ENCODE measurements at regions not wholly inside any gene's neighbourhood (a gene's known extent, or its start where the extent isn't known, plus 50 kb on each side); places are given as distances from the start of the nearest gene placed in this dataset.
A peak's percentile ranks its signal among the peaks of the same experiment; 100 is the strongest.

DNA sequence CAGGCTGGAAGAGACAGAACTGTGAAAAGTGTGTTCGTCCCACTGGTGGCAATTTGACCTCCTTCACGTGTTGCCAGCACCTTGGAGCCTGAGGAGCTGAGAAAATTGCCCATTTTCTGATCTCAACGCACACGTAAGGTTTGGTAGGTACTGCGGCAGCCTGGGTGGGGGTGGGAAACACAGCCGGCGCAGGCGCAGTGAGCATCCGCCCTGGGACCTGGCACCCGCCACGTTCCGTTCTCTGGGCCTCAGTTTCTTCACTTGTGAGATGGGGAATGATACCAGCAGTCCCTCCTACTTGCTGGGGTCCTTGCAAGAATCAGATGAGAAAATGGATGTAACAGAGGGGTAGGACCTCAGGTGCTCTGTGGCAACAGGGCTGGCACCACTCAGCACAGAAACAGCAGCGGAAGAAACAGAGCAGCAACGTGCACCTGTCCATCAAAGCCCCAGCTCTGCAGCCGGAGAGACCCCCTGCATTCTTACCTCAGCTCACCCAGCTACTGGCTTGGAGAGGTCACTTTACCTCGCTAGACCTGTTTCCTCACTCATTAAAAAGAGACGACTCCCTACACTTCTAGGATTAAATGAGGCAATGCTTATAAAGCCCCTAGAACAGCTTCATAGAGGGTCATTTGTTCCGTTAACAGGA is 458.0 kb upstream of the ID2 start:
- DNase-seq (ENCODE audit: low read depth, low spot score): no peak

DNA sequence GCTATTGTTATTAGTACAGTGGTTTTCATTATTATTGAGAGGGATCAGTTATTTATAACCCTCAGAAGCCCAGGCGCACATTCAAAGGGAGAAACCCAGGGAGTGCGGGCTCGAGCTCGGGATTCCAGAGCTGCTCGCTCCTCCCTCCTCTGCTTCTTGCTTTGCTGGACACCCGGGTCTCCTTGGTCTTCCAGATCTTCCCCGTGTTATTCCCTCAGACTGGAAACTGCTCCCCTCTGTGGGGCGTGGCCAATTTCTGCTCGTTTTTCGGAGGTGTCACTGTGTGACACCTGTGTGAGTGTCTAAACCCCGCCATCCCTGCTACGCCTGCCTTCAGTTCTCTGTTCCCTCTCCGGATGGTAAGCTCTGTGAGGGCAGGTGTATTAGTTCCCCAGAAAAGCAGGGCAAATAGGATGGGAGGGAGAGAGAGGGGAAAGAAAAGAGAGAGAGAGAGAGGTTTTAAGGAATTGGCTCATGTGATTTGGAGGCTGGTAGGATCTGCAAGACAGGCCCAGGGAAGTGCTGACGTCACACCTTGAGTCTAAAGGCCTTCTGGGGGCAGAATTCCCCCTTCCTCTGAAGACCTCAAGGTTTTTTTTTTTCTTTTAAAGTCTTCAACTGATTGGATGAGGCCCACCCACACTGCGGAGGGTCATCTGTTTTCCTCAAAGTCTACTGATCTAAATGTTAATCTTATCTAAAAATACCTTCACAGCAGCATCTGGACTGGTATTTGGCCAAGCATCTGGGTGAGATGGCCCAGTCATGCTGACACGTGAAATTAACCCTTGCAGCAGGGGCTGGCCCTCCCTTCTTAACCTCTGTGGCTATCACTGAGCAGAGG is 457.3 kb upstream of the ID2 start:
- no peak for DNase-seq (ENCODE audit: low read depth, low spot score)

DNA sequence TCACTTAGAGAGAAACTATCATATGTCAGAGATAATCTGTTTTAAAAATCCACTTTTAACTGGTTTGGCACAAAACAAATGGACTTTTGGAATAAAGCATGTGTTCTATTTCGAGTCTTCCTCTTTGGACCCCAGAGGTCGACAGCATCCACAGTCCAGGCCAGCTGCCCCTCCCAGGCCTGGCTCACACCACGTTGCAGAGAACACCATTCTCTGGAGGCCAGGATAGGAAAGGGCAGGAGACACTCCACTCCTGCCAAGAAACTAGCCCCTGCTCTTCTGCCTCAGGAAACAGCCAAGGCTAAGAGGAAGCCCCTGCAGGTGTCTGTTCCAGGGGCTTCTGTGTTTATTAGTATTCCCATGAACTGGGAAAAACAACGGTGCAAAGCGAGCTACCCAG is 456.6 kb upstream of the ID2 start:
- no peak for DNase-seq (ENCODE audit: low read depth, low spot score)

DNA sequence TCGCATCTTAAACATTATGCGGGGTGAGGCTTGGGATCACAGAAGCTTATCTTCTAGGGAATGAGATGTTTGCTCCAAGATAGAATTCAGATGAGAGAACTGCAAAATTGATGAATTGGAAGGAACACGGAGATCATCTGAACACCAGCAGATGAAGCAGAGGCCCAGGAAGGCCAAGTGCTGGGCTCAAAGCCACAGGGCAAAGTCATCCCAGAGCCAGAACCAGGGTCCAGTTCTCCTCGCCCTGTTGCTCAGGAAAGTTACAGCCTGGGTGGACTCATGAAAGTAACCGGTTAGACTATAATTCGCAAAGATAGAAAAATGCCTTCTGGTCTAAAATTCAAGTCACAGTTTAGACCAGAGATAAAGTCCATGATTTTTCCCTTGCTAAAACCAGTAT is 456.1 kb upstream of the ID2 start:
- DNase-seq (ENCODE audit: low read depth, low spot score): no peak

DNA sequence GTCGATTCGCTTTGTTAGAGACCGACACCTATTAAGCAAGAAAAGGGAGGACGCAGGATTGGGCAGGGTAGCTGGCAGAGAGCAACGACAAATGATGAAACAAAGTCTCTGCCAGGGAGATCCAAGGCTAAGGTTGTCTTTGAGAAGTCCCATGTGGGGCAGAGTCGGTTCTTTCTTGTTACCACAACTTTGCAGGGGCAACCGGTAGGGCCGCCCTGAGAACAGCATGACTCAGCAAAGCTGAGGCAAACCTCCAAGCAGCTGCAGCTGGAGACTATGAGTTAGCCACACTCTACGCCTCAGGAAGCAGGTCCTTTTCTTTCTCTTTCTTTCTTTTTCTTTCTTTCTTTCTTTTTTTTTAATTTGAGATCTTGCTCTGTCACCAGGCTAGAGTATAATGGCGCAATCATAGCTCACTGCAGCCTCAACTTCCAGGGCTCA is 452.3 kb upstream of the ID2 start:
- peak; percentile 18 for DNase-seq (ENCODE audit: low read depth, low spot score)

DNA sequence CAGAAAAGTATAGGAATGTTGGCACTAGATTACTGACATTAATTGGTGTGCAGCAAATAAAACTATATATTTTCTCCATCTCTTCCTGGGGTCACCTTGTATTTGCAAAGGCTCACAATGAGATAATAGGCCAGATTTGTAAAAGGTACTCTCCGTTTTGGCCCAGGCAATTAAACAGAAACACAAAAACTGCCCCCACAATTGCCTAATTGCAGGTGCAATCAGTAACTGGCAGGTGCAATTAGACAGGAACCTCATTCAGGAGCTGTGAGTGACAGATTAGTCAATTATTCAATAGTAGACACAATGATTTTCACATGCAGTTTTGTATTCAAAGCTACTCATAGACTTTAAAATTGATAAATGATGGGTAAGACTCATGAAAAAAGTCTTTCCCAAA is 451.4 kb upstream of the ID2 start:
- no peak for DNase-seq (ENCODE audit: low read depth, low spot score)

DNA sequence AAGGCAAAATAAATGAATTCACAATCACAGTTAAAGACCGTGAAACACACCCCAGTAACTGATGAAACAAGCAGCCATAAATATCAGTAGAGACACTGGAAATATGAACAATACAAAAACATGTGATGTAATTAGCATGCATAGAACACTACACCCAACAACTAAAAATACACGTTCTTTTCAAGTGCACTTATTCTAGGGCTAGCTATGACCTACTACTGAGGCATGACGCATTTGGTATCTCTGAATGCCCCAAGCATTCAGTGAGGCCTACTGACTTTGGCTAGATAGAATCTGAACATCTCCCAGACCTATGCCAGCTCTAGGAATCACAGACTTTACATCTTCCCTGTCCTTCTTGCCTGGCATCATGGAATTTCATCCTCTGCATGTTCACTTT is 450.0 kb upstream of the ID2 start:
- no peak for DNase-seq (ENCODE audit: low read depth, low spot score)

DNA sequence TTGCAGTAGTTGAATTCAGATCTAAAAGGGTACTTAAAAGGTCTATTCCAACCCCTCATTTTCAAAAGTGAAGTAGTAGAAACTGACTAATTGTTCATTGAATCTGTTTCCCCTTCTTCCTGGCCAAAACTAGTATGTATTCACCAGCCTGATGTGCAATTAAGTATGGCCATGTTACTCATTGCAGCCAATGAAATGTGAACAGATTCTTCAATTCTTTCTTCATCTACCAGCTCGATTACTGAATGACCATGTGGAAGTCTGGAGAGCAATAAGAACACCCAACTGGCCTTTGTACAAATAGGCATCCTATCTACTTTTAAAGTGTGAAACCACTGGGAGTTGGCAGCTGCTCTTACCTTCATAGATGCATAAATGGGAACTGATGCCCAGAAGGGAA is 449.0 kb upstream of the ID2 start:
- DNase-seq (ENCODE audit: low read depth, low spot score): no peak

DNA sequence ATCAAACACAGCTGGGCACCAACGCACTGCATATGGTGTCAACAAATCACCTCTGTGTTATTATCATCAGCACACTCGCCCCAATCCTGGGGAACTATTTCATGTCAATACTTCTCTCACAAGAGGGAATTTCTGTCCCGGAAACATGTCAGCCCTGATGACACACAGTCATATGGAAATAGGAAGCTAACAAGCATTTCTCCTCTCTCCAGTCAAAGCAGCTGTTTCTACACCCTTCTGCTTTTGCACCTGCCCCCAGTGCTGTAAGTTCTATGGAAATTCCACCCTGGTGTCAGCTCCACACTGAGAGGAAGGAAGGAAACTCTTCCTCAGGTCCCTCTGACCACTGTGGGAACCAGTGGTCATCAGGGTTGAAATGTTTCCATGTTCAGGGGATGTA is 447.6 kb upstream of the ID2 start:
- DNase-seq (ENCODE audit: low read depth, low spot score): no peak

DNA sequence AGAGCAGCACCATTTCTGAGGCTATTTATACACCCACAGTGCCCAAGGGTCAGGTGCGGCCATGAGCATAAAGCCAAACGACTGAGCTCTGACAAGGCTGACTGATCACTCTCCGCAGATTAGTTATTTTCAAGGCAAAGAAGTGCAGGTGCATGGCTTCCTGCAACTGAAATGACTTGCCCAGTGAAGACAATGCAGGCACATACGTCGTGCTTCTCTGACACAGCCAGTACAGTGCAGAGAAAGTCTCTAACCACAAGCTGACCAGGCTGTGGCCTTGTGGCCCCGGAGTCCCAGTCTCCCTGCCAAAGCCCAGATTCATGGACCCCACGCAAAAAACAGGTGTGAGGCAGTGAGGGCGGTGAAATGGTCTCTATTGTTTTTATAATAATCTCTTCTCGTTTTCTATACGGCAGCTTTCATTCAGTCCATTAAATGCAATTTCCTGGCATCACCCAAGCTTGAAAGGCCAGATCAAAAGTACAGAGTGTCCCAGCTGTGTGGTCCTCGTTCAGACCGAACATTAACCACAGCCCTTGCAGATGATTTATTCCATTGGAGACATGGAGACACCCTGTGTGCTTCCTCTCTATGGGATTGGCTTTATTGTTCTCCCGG is 447.0 kb upstream of the ID2 start:
- DNase-seq (ENCODE audit: low read depth, low spot score): no peak

DNA sequence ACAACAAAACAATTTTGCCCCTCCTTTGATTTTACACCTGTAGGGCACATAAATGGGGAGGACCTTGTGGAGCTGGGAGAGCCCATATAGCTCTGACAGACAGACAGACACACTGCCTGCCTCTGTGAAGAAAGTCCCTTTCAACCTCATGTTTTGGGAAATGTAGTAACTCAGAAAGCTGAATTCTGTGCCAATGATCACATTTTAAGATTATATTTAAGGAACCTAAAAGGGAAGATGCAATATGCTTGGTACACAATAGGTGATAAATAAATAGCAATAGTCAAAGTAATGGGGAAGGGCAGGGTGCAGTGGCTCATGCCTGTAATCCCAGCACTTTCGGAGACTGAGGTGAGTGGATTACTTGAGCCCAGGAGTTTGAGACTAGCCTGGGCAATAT is 446.4 kb upstream of the ID2 start:
- no peak for DNase-seq (ENCODE audit: low read depth, low spot score)

DNA sequence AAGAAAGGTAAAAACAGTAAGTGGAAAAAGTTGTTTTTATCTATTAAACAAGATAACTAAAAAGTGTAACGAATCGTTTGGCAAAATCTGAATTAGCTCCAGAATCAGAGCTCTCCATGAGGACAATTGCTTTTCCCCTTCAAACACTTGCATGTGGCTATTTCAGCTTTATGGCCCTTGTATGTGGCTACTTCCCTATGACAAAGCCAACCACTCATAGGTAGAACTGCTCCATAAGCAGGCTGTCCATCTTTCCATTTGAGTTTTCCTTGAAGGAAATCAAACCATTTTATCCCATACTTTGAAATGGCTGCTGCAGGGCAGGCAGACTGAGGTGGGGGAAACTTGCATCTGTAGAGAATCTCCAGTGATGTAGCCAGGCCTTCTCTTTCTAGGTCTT is 445.5 kb upstream of the ID2 start:
- DNase-seq (ENCODE audit: low read depth, low spot score): no peak

DNA sequence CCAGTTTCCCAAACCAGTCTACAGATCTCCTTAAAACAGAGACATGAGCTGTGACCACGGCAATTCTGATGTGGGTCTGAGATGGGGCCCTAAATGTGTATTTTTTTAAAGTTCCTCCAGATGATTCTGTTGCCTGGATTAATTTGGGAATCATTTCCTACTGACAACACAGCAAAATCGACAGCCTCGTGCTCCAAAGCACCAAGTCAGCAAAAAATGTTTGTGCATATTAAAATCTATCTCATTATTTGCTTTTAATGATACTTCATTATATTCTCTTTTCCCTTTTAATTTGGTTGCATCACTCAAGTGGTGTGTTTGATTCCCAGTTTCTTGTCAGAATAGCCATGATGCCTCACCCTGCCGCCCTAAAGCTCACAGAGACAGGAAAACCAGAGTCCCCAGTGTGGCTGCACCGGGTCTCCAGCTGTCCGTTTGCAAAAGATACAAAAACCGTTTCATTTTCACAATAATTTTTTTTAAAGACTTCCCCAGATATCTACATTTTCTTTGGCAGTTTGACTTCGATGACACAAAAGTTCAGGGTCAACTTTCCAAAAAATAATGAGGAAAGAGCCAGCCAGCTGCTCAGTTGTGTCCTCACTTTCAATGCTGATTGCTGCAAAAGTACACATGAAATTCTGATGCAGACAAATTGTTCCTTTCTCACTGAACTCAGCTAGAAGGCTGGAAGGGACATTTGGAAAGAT is 443.2 kb upstream of the ID2 start:
- DNase-seq (ENCODE audit: low read depth, low spot score): no peak

DNA sequence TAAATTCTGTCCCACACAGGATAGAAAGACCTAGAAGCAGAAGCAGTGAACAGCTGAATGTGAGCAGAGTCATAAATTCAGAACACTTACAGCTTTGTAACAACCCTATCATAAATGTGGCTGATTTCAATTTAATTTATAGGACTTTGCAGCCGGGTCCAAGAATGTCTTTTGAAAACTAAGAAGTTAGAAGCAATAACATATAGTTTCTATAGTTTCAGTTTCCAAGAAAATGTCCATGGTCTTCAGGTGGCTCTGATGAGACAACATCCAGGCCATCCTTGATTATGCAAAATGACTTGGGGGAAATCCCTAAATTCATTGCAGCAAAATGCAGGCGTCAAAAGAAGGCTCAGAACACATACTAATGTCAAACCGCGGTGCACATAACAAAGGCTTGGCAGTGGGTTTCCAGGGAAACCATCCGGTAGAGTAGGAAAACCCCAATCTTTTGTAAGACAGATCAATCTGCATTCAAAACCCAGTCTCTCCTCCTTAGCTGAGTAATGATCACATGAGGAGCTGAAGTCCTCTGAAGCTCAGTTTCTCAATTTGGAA is 442.2 kb upstream of the ID2 start:
- no peak for DNase-seq (ENCODE audit: low read depth, low spot score)

DNA sequence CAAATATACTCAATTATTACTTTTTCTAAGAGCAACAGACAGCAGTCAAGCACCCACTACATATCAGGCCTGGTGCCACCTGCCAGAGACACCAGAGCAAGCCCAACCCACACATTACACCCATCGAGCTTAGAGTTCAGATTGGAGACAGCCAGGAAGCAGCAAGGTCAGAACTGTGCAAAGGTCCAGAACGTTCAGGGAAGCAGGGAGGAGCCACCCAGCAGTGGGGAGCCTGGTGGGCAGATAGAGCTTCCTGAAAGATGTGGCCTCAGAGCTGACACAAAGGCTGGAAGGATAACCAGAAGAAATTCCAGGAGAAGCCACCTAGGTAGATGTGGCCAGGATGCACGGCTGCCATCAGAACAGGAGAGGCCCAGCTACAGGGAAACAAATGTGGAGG is 440.5 kb upstream of the ID2 start:
- DNase-seq (ENCODE audit: low read depth, low spot score): no peak

DNA sequence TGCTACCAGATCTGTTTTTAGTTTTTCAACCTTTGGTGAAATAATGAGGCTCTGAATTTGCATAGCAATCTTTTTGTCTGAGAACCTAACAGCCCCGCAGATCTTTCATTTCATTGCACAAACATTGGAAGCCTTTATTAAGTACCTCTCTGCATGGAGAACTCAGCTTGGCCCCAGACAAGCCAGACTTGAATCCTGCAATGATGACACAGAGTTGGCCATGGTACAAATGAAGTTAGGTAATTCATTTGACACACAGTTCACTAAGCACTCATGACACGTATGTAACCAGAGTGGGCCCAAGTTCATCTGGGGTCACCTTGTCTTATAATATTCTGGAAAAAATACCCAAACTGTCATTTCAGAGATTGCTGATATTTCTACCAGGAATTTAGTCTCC is 439.1 kb upstream of the ID2 start:
- DNase-seq (ENCODE audit: low read depth, low spot score): no peak

DNA sequence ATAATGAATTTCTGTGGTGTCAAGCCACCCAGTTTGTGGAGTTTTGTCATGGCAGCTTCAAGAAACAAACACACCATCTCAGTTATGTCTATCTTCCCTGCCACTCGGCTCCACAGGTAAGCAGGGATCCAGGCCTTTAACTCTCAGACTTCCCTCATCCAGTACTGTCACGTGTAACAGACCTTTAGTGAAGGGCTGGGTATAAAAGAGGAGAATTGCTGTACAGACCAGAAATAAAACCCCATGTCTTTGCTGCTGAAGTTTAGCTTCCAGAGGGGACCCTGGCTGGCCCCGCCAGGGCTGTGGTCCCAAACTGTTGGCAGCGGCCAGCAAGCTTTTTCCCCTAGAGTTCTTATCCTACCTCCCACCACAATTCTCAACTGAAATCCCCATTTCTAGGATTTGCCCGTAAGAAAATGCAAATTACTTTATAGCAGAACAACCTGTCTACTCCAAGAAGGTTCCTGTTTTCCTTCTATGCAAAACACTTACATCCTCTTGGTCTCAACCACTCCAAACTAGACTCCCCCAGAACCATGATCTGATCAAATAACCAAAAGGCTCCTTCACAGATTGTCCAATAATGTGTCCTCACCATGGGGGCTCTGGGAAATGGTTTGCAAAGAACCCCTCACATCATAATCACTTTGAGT is 438.0 kb upstream of the ID2 start:
- DNase-seq (ENCODE audit: low read depth, low spot score): no peak

DNA sequence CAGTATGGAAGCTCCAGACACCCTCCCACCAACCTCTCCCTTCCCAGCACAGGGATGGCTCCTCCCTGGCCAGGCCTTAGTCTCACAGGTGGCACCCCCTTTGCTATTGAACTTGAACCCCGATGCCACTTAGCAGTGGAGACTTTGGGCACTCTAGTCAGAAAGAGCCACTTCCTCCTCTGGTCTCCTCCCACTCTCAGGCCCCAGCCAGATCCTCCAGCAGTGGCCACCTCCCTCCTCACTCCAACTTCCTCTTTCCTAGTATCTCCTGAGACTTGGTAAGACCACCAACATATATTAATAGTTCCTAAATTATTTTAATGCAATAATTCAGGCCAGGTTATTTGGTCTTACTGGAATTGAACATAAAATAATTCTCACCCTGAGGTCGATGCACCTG is 437.2 kb upstream of the ID2 start:
- DNase-seq (ENCODE audit: low read depth, low spot score): no peak

DNA sequence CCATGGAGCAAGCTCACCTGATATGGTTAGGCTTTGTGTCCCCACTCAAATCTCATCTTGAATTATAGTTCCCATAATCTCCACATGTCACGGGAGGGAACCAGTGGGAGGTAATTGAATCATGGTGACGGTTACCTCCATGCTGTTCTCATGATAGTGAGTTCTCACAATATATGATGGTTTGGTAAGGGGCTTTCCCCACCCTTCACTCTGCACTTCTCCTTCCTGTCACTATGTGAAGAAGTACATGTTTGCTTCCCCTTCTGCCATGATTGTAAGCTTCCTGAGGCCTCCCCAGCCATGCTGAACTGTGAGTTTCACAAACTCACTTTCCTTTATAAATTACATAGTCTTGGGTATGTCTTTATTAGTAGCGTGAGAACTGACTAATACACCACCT is 435.7 kb upstream of the ID2 start:
- DNase-seq (ENCODE audit: low read depth, low spot score): no peak

DNA sequence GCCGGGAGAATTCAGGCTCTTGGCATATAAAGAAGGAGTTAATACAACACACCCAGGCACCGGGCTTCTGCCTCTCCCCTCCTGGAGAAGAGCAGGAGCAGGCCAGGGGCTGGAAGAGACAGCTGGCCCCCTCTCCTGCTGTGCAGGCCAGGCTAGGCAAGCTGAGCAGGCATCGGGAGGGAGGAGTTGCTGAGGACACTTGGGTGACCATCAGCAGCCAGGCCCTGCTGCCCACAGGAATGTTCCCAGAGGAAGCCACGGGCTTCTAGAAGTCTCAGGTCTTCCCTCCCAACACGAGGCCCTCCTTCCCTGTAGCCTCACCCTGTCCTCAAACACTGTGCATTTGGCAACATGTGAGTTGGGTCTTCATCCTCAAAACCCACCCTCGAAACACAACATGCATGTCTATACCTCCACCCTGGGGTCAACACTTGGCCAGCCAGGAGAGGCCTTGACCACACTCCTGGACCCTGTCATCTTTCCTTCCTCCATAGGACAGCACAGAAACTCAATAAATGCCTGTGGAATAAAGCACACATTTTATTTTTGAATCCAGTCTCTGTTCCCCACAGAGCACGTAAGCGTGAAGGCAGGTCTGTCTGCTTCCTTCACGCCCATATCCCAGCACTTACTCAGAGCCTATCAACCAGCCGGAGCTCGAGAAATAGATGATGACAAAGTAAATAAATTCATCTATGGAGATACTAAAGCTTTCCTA is 433.8 kb upstream of the ID2 start:
- DNase-seq (ENCODE audit: low read depth, low spot score): no peak

DNA sequence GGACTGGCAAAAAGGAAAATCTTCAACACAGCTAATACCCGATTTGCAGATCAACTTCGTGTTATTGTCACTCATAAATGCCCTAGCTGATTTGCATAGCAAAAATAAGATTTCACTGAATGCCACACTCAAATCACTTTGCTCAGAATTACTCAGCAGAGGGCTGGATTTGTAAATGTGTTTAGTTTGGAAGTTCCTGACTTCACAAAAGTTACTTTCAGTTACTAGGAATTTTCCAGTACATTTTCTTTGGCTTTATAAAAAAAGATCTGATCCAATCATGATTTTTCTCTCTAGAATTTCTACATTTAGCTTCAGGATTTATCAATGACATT is 433.3 kb upstream of the ID2 start:
- no peak for DNase-seq (ENCODE audit: low read depth, low spot score)

Data from smooth muscle cell of the brain vasculature (primary cell).